ENCODE measurements at regions not wholly inside any gene's neighbourhood (a gene's known extent, or its start where the extent isn't known, plus 50 kb on each side); places are given as distances from the start of the nearest gene placed in this dataset.

DNA sequence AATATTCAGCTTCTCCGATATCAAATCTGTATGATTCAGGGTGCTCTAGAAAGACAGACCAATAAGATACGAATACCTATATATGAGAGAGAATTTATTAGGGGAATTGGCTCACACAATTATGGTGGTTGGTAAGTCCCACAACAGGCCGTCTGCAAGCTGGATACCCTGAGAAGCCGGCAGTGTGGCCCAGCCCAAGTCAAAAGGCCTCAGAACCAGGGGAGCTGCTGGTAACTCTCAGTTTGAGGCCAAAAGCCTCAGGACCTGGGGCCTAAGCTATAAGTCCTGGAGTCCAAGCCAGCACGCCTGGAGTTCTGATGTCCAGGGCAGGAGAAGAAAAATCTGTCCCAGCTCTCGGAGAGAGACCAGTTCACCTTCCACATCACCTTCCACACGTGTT is 318.7 kb downstream of the BRD1 start:
- H3K27ac ChIP-seq (ENCODE audit: low read length) = no peak overlapping the region
- no peaks in the 10 kb centered on the region for H3F3A ChIP-seq (ENCODE audit: low read length, unreplicated experiment)
- DNase-seq (no peak), ATAC-seq (no peak)
- TF ChIP-seq, protein P1, sequence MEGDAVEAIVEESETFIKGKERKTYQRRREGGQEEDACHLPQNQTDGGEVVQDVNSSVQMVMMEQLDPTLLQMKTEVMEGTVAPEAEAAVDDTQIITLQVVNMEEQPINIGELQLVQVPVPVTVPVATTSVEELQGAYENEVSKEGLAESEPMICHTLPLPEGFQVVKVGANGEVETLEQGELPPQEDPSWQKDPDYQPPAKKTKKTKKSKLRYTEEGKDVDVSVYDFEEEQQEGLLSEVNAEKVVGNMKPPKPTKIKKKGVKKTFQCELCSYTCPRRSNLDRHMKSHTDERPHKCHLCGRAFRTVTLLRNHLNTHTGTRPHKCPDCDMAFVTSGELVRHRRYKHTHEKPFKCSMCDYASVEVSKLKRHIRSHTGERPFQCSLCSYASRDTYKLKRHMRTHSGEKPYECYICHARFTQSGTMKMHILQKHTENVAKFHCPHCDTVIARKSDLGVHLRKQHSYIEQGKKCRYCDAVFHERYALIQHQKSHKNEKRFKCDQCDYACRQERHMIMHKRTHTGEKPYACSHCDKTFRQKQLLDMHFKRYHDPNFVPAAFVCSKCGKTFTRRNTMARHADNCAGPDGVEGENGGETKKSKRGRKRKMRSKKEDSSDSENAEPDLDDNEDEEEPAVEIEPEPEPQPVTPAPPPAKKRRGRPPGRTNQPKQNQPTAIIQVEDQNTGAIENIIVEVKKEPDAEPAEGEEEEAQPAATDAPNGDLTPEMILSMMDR (conservative IDR thresholded peaks at IDR 0.05; ENCODE audit: low read depth, low read length) = no peak
- no peak for TF ChIP-seq EZH2 (IDR thresholded peaks at IDR 0.05; ENCODE audit: low read length, unreplicated experiment)
- TF ChIP-seq EZH2phosphoT487 (IDR thresholded peaks at IDR 0.05; ENCODE audit: borderline replicate concordance, low read length) = no peak
- no peaks in the 10 kb centered on the region for H3K79me2 ChIP-seq (ENCODE audit: low read length)
- no peaks in the 10 kb centered on the region for H3K9me3 ChIP-seq (ENCODE audit: low read length)
- no peaks in the 10 kb centered on the region for H4K20me1 ChIP-seq (ENCODE audit: low read length)
- H3K4me1 ChIP-seq (ENCODE audit: insufficient read depth, low read length) = peaks cover 4% of the 10 kb centered on the region; the same call in 1 of the 2 replicates
- no peak overlapping the region for H3K9ac ChIP-seq (ENCODE audit: low read length)
- peaks cover 27% of the 10 kb centered on the region for H3K27me3 ChIP-seq (ENCODE audit: low read length)
- POLR2A ChIA-PET (ENCODE audit: unreplicated experiment) = no interaction called here
- H3K9me2 ChIP-seq (replicated peaks; ENCODE audit: low read length) = no peaks in the 10 kb centered on the region
- no peak overlapping the region for H3K4me2 ChIP-seq (ENCODE audit: low read length)
- CTCF ChIA-PET = no interaction called here
- no TSS peak for BruUV-seq (replicated peaks)
- no peak overlapping the region for H2AFZ ChIP-seq (ENCODE audit: low read length)
- no peak overlapping the region for H3K4me3 ChIP-seq (ENCODE audit: low read length)
- intact Hi-C loops (cut with micrococcal nuclease) = no loop called here
- no peaks in the 10 kb centered on the region for H3K36me3 ChIP-seq (ENCODE audit: low read depth, low read length)

DNA sequence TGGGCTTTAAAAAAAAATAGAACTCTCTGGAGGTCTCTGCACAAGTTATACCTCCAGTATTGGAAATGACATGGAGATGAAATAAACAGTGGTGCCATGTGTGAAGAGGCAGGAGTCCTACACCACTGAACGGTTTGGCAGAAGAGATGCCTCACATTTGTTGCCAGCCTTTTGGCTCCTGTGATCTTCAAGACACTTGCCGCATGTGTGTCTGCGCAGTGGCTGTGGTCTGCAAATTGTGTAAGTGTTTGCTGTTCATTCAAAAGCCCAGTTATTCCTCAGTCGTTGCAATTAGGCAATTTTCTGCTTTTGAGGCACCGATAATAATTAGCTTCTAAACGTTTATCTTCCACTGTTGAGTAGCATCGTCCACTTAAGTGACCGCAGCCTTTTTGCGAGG is 319.1 kb downstream of the BRD1 start:
- Histone ChIP-seq H3K4me1 (ENCODE audit: insufficient read depth, low read length) (peaks cover 8% of the 10 kb centered on the region), H3K27me3 (ENCODE audit: low read length) (peaks cover 22% of the 10 kb centered on the region), H3K36me3 (ENCODE audit: low read depth, low read length) (no peaks in the 10 kb centered on the region), H3K9me3 (ENCODE audit: low read length) (no peaks in the 10 kb centered on the region), H4K20me1 (ENCODE audit: low read length) (no peaks in the 10 kb centered on the region), H3K4me2 (ENCODE audit: low read length) (no peak overlapping the region), H3F3A (ENCODE audit: low read length, unreplicated experiment) (no peaks in the 10 kb centered on the region), H3K79me2 (ENCODE audit: low read length) (no peaks in the 10 kb centered on the region), H3K27ac (ENCODE audit: low read length) (no peak overlapping the region), H3K9me2 (replicated peaks; ENCODE audit: low read length) (no peaks in the 10 kb centered on the region), H3K4me3 (ENCODE audit: low read length) (no peak overlapping the region), H3K9ac (ENCODE audit: low read length) (no peak overlapping the region), H2AFZ (ENCODE audit: low read length) (no peak overlapping the region)
- no peak for ATAC-seq
- TF ChIP-seq, protein P1 (conservative IDR thresholded peaks at IDR 0.05; ENCODE audit: low read depth, low read length) = no peak
- TF ChIP-seq EZH2 (IDR thresholded peaks at IDR 0.05; ENCODE audit: low read length, unreplicated experiment) (no peak), EZH2phosphoT487 (IDR thresholded peaks at IDR 0.05; ENCODE audit: borderline replicate concordance, low read length) (no peak)
- ChIA-PET CTCF (no interaction called here), POLR2A (ENCODE audit: unreplicated experiment) (no interaction called here)
- intact Hi-C loops (cut with micrococcal nuclease) = no loop called here
- DNase-seq = no peak
- no TSS peak for BruUV-seq (replicated peaks)

DNA sequence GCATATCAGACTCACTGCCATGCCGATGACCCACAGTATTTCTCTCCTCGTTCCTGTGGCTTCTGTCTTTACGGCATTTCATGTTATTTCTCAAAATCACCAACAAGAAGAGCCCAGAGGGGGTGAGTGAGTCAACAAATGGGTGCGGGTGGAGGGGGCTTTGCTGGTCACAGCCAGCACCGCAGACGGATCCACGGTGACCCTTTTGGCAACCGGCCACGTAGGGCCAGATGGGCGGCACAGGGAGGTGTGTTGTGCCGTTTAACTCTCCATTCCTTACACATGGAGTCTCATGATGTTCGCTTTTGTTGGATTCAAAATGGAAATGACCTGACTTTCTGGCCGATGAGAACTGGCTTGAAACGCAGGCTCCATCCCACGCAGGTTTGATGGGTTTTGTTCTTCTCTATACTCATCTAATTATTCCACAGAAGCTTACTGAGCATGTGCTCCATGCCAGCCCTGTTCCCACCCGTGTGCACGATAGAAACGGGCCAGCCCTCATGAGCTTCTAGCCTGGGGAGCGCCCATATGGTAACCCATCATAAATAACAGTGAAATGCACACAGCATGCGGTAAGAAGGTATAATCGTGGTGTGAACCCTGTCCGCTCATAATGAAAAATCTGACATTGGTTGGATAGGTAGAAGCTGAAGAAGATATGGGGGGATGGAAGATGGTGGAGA is 319.9 kb downstream of the BRD1 start:
- no TSS peak for BruUV-seq (replicated peaks)

More for the DNA sequence above, 319.9 kb downstream of the BRD1 start:
- DNase-seq (no peak), ATAC-seq (no peak)
- Histone ChIP-seq H3K4me1 (ENCODE audit: insufficient read depth, low read length) (peaks cover 16% of the 10 kb centered on the region), H3K4me2 (ENCODE audit: low read length) (no peak overlapping the region), H3K79me2 (ENCODE audit: low read length) (no peaks in the 10 kb centered on the region), H4K20me1 (ENCODE audit: low read length) (no peaks in the 10 kb centered on the region), H3K36me3 (ENCODE audit: low read depth, low read length) (no peaks in the 10 kb centered on the region), H3K4me3 (ENCODE audit: low read length) (no peak overlapping the region), H3K27me3 (ENCODE audit: low read length) (peaks cover 14% of the 10 kb centered on the region), H3K9me3 (ENCODE audit: low read length) (no peaks in the 10 kb centered on the region), H3K27ac (ENCODE audit: low read length) (no peak overlapping the region), H2AFZ (ENCODE audit: low read length) (no peak overlapping the region), H3K9me2 (replicated peaks; ENCODE audit: low read length) (no peaks in the 10 kb centered on the region), H3F3A (ENCODE audit: low read length, unreplicated experiment) (no peaks in the 10 kb centered on the region), H3K9ac (ENCODE audit: low read length) (no peak overlapping the region)
- ChIA-PET POLR2A (ENCODE audit: unreplicated experiment) (no interaction called here), CTCF (no interaction called here)
- TF ChIP-seq EZH2phosphoT487 (IDR thresholded peaks at IDR 0.05; ENCODE audit: borderline replicate concordance, low read length) (no peak), EZH2 (IDR thresholded peaks at IDR 0.05; ENCODE audit: low read length, unreplicated experiment) (no peak)
- TF ChIP-seq, protein P1 (conservative IDR thresholded peaks at IDR 0.05; ENCODE audit: low read depth, low read length) = no peak
- intact Hi-C loops (cut with micrococcal nuclease) = no loop called here

Measured in PC-3 (cell line).